HG03571 (cell line): ENCODE measurements at regions not wholly inside any gene's neighbourhood (a gene's known extent, or its start where the extent isn't known, plus 50 kb on each side); places are given as distances from the start of the nearest gene placed in this dataset.
"Not testable (repeated sequence)": the region's sequence is repeated elsewhere in the genome, so short reads cannot be mapped to it uniquely, and the experiment has no call there.

Source experiments
- ATAC-seq: cut with Tn5 transposase; IDR thresholded peaks from one replicate; pipeline ENCODE4 v1.9.1; 2021; ENCODE audit not compliant: unreplicated experiment

DNA sequence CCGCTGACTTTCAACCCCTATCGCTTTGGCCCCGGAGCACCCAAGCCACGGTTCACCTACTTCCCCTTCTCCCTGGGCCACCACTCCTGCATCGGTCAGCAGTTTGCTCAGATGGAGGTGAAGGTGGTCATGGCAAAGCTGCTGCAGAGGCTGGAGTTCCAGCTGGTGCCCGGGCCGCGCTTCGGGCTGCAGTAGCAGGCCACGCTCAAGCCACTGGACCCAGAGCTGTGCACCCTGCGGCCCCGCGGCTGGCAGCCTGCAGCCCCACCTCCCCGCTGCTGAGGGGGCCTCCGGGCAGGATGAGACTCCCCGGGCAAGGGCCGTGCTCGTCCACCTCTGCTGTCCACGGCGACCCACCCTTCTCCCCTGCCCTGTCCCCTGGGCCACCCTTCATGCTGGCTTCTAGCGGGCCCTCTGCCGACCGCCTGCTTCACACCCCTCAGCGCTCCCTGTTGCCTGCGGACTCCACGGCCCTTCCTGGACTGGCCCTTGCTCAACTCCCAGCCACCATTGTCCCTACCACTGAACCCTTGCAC is 92.2 kb upstream of the TRABD2B start:
- no peak for ATAC-seq

DNA sequence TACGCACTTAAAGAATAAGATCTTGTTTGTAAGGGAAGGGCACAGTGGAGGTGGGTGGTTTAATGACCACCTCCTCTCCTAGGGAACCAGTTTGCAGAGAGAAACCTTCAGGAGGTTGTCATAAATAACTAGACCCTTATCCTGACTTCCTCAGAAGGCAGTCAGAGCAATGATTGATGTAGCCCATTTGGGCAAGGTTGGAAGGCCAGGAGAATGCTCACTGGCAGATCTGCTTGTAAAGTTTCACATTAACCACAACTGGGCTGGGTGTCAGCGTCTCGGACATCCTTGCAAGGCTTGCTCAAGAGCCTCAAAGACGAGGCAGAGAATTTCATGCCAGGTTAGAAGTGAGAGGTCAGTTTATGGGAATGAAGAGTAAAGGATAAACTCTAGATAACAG is 87.6 kb upstream of the TRABD2B start:
- no peak for ATAC-seq

DNA sequence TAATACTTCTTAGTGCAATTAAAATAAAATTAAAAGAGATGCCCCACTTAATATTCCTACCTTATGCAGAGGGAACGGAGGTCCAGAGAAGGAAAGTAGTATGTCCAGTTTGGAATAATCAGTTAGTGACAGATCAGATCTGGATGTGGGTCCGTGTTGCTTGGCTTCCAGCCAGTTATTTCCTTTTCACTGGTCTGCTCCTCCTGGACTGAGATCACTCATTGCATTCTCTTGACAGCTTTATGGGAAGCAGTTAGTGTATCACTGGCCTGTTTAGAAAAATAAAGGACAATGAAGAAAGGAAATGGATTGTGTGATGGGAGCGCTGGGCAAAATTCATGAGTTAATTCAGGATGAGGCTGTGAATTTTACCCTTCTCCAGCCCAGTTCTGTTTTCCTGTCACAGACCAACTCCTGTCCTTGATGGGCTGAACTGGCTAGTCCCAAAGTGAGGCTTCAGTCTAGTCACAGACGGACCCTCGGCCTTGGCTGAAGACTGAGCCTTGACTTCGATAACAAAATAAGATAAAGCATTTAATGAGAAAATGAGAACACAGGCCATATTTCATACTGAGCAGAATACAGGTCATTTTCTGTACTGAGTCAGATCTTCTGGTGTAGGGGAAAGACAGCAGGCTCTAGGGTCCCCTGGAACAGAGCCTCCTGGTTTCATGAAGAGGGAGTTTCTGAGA is 85.2 kb upstream of the TRABD2B start:
- ATAC-seq = no peak

DNA sequence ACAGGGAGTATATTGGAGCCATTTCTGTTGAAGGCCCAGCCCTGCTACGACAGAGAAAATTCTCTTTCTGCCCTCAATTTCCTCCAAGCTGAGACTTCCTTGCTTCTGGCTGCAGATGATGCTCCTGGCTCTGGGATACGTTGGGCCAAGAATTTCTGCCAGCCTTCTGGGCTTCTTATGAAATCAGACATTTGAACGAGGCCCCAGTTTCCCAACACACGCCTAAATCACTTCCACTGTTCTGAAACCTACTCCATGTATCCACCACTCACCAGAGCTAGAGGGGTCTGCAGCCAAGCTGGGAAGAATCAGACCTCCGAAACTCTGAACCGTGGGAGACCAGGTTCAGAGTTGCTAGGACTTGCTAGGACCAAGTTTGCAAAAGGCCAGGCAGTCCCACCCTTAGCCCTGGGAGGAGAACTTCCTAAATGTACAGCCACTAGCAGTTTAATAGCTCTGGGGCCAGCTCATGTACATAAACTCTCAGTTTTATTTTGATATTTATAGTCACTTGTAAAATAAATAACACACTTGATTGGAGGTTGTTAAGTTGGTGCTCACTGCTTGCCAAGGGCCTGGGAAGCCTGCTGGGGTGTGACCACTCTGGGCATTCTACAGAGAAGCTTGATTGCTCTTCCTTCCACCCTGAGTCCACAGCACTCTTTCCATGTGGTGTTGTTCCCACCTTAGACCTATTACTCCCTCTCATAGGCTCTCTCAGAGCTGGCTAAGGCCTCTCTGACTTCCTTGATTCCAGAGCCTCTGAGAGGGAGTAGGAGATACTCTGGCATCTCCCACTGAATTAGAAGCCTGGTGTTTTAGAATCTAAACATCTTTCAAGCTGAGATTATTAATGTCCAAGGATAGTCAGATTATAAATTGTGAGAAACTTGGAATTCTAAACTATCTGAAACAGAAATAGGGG is 83.4 kb upstream of the TRABD2B start:
- no peak for ATAC-seq

DNA sequence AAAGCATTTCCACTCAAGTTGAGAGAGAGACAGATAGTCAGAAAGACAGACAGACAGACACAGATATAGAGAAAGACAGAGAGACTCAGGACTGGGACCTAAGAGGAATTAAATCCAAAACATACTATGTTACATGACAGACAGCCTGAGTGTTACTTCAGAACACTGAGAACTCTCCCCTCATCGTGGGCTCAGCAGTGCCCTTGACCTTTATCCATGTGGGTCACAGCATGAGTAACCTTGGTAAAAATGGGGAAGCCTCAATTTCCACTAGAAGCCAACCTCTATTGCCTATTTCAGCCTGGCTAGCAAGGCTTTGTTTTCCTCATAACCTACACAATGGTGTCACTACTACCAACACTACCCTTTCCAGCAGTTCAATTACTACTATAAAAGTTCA is 81.9 kb upstream of the TRABD2B start:
- ATAC-seq = no peak

DNA sequence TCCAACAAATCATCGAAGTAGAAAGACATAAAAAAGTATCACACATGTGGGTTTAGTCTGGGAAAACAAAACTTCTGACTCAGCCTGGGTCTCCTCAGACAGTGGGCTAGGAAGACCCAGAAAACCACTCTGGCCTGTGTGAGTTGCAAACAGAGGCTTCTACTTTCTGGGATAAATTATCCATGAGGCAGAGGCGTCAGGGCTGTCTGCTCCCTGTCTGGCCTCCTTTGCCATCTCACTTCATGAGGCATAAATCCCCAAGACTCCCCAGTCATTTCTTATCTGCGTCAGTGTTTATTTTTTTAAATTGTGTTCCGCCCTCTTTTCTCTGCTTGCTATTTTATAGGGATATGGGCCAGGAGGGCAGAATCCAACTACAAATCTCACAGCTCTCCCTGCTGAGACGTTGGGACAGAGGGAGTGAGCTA is 80.6 kb upstream of the TRABD2B start:
- ATAC-seq = no peak

DNA sequence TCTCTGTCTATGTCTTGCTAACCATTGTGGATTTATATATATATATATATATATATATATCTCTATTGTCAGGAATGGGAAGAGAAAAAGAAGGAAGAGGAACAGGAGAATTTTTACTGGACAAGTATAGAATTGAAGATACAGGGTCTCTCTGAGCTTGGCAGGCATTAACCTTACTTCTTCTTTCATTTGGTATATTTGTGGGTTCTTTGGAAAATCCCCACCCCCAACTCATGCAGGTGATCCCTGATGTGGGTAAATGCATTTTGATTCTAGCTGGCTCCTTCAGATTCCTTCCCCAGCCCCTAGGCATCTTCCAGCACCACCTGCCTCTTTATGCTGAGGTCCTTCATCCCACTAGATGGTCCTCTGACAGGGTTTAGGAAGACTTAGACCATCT is 78.8 kb upstream of the TRABD2B start:
- no peak for ATAC-seq

DNA sequence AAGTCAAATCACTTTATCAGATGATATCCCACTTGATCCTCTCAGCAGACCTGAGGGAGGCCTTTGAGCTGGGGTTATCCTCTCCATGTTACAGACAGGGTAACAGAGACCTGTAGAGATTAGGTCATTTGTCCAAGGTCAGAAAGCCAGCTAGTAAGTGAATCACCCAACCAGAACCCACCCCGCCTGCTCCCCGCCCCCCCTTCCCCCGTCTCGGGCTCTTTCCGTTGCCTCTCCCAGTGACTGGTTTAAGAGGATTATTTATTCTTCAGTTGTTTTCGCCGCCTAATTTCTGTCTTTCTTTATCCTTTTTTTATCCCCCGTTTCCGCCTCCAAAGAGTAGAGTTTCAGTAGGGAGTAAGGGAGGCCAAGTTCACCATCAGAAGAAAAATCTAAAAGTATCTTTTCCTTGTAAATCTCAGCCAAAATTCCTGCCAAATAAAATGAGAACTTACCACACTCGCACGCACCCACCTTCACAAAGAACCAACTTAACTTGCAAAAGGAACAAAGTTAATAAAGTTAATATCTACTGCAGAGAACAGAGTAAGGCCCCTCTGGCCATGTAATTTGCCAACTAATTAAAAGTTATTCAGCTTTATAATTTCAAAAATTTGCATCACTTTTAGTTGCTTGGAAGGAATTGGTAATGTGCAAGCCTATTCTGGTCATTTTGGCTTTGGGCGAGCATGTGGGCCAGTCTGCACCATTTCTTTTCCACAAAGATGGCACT is 76.8 kb upstream of the TRABD2B start:
- ATAC-seq = no peak

DNA sequence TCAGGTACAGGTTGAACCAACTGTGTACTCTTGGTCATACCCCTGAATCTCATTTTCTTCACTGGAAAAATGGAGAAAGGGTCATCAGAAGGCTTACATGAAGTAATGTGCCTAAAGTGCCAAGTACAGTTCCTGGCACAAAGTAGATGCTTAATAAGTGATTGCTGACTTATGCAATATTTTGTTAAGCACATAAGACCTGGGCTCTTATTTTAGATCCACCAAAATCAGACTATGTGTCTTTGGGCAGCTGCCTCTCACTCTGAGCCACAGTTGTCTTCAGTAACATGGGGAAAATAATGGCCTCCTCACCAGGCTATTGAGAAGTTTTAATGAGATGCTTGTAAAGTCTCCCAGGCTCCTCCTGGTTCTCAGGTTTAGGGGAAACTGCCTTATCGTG is 74.3 kb upstream of the TRABD2B start:
- ATAC-seq = no peak

DNA sequence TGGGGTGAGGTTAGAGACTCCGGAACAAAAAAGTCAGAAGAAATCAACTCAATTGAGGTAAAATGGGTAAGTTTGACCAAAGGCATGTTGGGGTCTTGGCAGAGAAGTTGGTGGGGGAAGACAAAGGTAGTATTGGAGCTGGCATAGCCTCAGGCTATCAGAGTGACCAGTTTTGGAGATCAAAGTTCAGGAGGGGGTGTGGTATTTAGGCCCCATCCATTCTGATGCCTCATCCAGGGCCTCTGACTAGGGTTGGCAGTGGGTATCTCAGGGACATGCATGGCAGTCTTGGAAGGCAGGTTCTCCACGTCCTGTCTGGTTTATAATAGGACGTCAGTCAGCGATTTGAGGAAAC is 73.2 kb upstream of the TRABD2B start:
- ATAC-seq = no peak

DNA sequence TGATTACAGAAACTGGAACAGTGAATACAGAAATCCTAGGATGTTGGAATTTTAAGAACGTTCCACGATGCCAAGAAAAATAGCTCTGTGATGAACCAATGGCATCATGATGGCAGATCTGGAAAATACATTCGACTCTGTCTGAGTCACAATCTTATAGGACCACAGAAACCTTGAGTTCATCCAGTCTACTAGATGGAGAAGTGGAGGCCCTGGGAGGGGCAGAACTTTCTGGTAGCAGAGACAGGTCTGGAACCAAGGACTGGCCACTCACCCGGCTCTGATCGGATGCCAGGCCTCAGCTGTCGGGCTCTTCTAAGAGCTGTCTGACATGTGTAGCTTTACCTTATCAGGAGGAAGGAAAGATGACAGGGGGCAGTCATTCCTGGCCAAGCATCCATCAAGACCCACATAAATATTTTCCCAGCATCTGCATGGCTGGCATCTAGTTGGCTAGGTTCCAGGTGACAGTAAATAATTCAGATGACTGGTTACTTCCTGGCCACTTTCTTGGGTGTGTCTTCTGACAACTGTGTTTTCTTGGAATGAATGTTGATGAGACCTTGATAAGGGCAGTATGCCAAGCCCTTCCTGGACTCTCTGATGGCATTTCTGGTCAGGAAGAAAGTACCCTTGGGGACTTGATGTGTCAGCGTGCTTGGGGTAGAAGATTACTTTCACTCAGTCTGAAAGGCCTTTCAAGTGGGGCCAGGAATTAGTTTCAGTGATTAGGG is 72.6 kb upstream of the TRABD2B start:
- ATAC-seq = no peak

DNA sequence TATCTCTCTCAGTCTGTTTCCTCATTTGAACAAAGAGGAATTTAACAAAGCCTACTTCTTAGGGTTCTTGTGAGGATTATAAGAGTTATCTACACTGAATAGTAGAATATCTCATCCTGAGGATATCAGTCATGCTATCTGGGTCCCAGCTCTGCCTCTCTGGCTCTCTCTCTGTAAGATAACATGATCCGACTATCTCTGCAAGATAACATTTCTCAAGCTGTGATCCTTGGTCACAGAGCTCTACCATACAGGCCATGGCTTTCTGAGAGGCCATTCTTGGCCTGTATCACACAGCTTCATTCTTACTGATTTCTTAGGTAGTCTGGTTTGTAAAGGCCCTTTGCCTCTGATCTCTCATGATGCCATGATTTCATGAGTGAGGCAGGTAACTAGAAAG is 71.0 kb upstream of the TRABD2B start:
- ATAC-seq = no peak

DNA sequence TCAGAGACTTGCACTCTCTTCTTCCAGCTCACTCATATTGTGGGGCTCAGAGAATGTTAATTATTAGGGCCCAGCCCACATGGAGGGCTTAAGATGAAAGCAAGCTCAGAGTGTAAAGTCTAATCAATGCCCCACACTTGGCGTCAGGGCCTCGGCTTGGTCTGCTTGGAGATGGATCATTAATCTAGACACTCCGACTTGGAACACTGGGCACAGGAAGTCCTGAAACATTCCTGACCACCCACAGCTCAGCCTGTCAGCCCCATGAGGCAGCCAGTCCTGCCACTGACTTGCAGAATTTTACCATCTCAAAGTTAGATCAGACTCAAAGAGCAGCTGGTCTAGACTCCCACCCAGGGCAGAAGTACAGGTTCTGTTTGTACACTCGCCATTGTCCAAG is 69.8 kb upstream of the TRABD2B start:
- no peak for ATAC-seq

DNA sequence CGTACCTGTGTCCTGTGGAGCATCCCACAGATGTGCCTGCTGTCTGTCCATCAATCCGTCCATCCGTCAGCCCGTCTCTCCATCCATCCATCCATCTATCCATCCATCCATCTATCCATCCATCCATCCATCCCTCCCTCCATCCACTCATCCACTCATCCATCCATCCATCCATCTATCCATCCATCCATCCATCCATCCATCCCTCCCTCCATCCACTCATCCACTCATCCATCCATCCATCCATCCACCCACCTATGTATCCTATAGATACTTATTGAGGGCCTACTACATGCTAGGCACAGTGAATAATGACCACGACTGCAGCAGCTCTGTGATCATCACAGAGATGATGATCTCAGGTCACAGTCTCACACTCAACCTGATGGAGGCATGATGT is 67.5 kb upstream of the TRABD2B start:
- not testable (repeated sequence) for ATAC-seq

DNA sequence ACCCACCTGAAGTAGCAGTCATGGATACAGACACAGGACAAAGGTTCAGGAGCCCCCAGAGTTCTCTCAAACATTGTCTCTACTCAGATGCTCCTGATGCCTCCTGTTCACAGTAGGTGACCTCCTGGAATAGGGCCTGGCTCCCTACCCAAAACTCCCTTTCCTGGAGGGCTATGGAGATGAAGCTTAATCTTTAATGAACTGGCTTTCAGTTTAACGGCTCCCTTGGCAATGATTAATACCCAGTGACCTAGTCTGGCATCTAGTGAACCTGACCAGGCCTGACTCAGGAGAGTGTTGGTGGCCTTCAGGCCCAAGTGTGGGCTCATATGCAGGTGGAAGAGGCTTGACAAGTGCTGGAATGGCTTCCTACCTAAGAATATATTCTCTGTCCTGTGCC is 65.2 kb upstream of the TRABD2B start:
- no peak for ATAC-seq

DNA sequence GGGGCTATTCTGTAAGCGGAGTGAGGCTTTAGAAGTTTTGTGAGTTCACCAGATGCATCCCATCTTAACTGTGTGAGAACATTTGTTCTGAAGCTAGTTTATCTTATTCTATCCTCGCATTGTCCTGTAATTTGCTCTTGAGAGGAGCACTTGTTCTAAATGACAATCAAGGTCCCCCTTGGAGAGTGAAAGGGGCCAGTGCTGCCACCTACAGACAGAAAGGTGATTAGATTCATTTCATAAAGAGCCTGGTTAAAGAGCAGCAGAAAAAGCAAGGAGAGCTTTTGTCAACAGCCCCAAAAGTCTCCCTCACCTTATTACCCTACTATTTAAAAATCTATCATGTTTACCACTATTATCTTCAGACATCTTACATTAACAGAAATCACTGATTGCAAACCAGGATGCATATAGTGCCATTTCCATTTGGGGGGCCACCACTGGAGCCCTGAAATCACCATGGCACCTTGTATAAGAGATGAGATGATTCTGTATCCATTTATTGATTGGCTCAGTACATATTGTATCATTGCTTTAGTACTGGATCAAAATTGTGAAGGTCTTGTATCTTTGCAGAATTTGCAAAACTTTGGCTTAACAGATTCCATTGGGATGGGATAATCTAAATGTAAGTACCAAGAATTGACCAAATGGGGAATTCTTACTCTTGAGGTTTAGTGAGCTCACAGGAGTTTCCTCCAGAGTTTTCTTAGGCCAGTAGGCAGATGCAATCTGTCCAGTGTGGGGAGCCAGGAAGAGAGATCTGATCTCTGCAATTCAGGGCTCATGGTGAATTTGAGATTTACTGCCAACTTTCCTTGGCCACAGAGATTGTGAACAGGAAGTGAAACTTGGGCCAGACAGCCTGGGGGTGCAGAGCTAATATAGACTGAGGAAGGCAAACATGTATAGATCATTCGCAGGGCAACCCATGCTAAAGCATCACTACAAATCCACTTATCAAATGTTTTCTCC is 64.3 kb upstream of the TRABD2B start:
- peak; percentile 75 for ATAC-seq

DNA sequence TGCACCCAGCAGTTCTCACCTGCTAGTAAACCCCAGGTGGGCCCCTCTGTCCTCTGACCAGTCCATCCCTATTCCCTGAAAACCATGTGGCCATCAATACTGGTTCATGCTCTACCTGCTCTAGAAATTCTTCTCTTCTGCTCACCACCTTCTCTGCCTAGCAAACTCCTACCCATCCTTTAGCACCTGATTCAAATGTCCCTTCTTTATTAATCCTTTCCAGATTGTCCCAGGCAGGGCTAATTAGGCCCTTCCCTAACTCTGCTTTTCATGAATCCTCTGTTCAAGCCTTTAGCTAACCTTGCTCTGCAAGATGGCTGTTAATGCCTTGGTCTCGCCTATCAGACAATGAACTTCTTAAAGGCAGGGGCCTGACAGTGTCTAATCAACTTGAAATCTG is 62.1 kb upstream of the TRABD2B start:
- no peak for ATAC-seq

DNA sequence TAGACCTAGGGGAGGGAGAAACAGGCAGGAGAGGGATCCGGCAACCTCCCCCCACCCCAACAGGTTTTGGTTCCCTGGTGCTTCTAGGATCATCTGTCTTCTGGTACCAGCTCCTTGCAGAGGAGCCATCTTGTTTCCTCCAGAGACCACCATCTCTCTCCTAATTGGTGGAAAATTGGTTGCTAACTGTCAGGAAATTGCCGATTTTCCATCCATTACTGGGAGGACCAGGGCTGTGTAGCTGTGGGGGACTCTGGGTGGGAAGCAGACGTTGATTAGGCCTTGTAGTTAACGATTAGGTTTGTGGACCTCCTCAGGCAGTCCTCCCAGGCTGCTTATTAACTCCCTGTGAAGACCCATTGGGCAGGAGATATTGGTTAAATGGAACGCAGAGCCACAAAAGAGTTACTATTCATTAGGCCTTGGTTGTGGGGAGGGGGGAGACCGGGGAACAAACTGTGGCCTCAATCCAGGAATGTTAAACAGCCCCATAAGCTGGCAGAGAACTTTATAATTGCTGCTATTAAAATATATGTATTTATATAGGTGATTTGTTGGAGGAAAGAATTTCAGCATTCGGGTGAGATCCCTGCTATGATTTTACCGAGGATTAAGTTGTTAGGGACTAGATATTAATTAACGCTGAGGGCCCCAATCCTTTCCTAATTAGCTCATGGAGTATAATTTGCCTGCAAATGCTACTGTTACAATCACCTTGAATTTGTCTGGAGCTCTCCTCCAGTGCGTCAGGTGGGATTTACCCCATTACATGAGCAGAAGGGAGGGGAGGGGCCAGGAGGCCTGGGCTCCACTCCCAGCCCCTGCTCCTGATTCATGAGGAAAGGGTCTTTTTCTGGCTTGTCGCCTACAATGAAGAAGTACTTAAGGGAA is 61.2 kb upstream of the TRABD2B start:
- ATAC-seq = no peak

DNA sequence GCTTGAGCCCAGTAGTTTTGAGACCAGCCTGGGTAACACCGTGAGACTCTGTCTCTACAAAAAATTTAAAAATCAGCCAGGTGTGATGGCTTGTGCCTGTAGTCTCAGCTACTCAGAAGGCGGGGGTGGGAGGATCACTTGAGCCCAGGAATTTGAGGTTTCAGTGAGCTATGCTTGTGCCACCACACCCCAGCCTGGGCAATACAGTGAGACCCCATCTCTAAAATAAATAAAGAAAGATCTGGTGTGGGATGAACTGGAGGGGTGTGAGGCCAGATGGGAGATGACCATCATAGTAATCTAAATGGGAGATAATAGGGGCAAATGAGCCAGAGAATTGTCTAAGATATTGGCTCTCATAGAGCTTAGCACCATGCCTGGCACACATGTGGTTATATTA is 60.1 kb upstream of the TRABD2B start:
- ATAC-seq = no peak
